Endodermal cell (in vitro differentiated cells): ENCODE measurements at regions not wholly inside any gene's neighbourhood (a gene's known extent, or its start where the extent isn't known, plus 50 kb on each side); places are given as distances from the start of the nearest gene placed in this dataset.

ENCODE experiments used
- DNase-seq: peaks from one replicate; pipeline ENCODE4 v3.0.0-alpha.2; 2017
- H3K27ac ChIP-seq: 2 replicates; pipeline ENCODE4 v1.5.1; 2013; ENCODE audit warnings: mild to moderate bottlenecking, low read depth, low read length, moderate library complexity
- H3K27me3 ChIP-seq: 2 replicates; pipeline ENCODE4 v1.6.1; 2013; ENCODE audit warnings: mild to moderate bottlenecking, low read length, moderate library complexity; ENCODE audit not compliant: insufficient read depth, control insufficient read depth, poor library complexity, severe bottlenecking
- H3K36me3 ChIP-seq: 2 replicates; pipeline ENCODE4 v1.7.0; 2013; ENCODE audit warnings: mild to moderate bottlenecking, low read length, moderate library complexity; ENCODE audit not compliant: control insufficient read depth, insufficient read depth
- H3K4me1 ChIP-seq: one replicate; pipeline ENCODE4 v1.7.0; 2013; ENCODE audit warnings: low read length; ENCODE audit not compliant: control insufficient read depth, insufficient read depth
- H3K4me3 ChIP-seq: 2 replicates; pipeline ENCODE4 v1.5.1; 2013; ENCODE audit warnings: mild to moderate bottlenecking, low read length, moderate library complexity
- H3K9ac ChIP-seq: 2 replicates; pipeline ENCODE4 v1.6.1; 2013; ENCODE audit warnings: mild to moderate bottlenecking, low read length, moderate library complexity; ENCODE audit not compliant: poor library complexity, severe bottlenecking; ENCODE audit errors: extremely low read depth
- H3K9me3 ChIP-seq: 2 replicates; pipeline ENCODE4 v1.6.1; 2013; ENCODE audit warnings: mild to moderate bottlenecking, low read length, moderate library complexity; ENCODE audit not compliant: control insufficient read depth
- H3K27ac Mint-ChIP-seq: 2 replicates; pipeline ENCODE4 v1.8.0; 2020; ENCODE audit warnings: mixed read lengths
- H3K27me3 Mint-ChIP-seq: 2 replicates; pipeline ENCODE4 v1.8.0; 2021; ENCODE audit warnings: mild to moderate bottlenecking, mixed read lengths; ENCODE audit not compliant: insufficient read depth
- H3K36me3 Mint-ChIP-seq: 2 replicates; pipeline ENCODE4 v1.8.0; 2020; ENCODE audit warnings: low read depth, mixed read lengths
- H3K4me1 Mint-ChIP-seq: 2 replicates; pipeline ENCODE4 v1.8.0; 2020; ENCODE audit warnings: mixed read lengths
- H3K4me3 Mint-ChIP-seq: 2 replicates; pipeline ENCODE4 v1.8.0; 2020; ENCODE audit warnings: mild to moderate bottlenecking, moderate library complexity, mixed read lengths
- H3K9me3 Mint-ChIP-seq: 2 replicates; pipeline ENCODE4 v1.8.0; 2020; ENCODE audit warnings: mild to moderate bottlenecking, mixed read lengths
- WGBS, 2 experiments: methylation state at CpG; one replicate each; pipeline versions ENCODE4 v1.1.5 to v1.1.7; 2013; ENCODE audit warnings: missing lambda C conversion rate in 2 of 2, mixed read lengths in 1 of 2; ENCODE audit not compliant: insufficient coverage in 1 of 2, insufficient read length in 1 of 2; 5-methylcytosine and 5-hydroxymethylcytosine counted together
- TF ChIP-seq, protein P1 (sequence below): fragments of 200-600 bp; sonication (generic); conservative IDR thresholded peaks from 2 replicates; pipeline ENCODE4 v1.5.0; 2021; ENCODE audit warnings: antibody characterized with exemption, mild to moderate bottlenecking

DNA sequence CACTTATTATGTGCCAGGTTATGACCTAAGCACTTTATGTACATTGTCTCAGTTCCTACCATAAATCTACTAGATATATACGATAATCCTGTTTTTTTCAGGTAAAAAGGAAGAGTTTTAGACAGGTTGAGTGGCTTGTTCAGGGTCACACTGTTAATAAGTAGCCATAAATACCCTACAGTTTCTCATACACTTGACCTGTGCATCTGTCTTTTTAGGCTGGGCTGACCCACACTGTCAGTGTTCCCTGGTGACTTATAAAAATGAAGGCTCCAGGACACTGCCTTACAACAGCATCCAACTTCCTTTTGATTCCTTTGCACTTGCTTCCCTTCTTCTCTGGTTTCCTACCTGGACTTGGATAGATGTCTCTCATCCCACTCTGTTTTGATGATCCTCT lies 78.2 kb upstream of the PAQR3 start:
- Mint-ChIP-seq H3K9me3 (peaks cover 1% of the 10 kb centered on the region), H3K4me3 (no peak overlapping the region), H3K4me1 (peaks cover 11% of the 10 kb centered on the region), H3K36me3 (no peaks in the 10 kb centered on the region), H3K27me3 (no peaks in the 10 kb centered on the region), H3K27ac (no peak overlapping the region)
- Histone ChIP-seq H3K4me3 (no peak overlapping the region), H3K27me3 (no peaks in the 10 kb centered on the region), H3K4me1 (peaks cover 8% of the 10 kb centered on the region), H3K27ac (no peak overlapping the region), H3K9me3 (no peaks in the 10 kb centered on the region), H3K9ac (no peak overlapping the region), H3K36me3 (no peaks in the 10 kb centered on the region)
- DNase-seq = no peak
- WGBS, 2 experiments = 92% methylated on average over 1 of the region's 1 CpG; no CpG with 5 or more reads in 1 of the 2 experiments
- TF ChIP-seq, protein P1, sequence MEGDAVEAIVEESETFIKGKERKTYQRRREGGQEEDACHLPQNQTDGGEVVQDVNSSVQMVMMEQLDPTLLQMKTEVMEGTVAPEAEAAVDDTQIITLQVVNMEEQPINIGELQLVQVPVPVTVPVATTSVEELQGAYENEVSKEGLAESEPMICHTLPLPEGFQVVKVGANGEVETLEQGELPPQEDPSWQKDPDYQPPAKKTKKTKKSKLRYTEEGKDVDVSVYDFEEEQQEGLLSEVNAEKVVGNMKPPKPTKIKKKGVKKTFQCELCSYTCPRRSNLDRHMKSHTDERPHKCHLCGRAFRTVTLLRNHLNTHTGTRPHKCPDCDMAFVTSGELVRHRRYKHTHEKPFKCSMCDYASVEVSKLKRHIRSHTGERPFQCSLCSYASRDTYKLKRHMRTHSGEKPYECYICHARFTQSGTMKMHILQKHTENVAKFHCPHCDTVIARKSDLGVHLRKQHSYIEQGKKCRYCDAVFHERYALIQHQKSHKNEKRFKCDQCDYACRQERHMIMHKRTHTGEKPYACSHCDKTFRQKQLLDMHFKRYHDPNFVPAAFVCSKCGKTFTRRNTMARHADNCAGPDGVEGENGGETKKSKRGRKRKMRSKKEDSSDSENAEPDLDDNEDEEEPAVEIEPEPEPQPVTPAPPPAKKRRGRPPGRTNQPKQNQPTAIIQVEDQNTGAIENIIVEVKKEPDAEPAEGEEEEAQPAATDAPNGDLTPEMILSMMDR = no peak

DNA sequence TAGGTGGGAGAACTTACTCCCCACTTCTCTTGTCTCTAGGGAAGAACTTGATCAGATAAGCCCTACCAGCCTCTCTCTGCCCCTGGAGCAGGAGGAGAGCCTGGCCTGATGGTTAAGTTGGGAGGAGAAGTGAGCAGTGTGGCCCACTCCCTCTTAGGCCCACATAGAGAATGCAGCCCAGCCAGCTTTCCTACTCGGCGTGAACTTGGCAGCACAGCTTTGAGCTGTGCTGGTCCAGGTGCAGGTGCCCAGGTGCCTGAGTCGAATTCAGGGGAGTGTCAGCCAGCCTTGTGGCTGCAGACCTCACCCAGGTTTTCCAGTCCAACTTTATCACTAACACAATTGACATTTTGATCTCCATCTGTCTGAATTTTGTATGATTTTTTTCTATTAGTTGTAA lies 77.6 kb upstream of the PAQR3 start:
- H3K9ac ChIP-seq = no peak overlapping the region
- H3K4me3 ChIP-seq = no peak overlapping the region
- H3K36me3 Mint-ChIP-seq = no peaks in the 10 kb centered on the region
- H3K4me1 Mint-ChIP-seq = peaks cover 11% of the 10 kb centered on the region
- H3K27me3 ChIP-seq = no peaks in the 10 kb centered on the region
- H3K36me3 ChIP-seq = no peaks in the 10 kb centered on the region
- TF ChIP-seq, protein P1 = no peak
- no peak overlapping the region for H3K4me3 Mint-ChIP-seq
- DNase-seq = no peak
- WGBS, 2 experiments = 96 to 100% methylated on average over 2 to 3 of the region's 3 CpGs
- peaks cover 1% of the 10 kb centered on the region for H3K9me3 Mint-ChIP-seq
- no peaks in the 10 kb centered on the region for H3K9me3 ChIP-seq
- peaks cover 8% of the 10 kb centered on the region for H3K4me1 ChIP-seq
- H3K27ac Mint-ChIP-seq = no peak overlapping the region
- H3K27ac ChIP-seq = no peak overlapping the region
- H3K27me3 Mint-ChIP-seq = no peaks in the 10 kb centered on the region

DNA sequence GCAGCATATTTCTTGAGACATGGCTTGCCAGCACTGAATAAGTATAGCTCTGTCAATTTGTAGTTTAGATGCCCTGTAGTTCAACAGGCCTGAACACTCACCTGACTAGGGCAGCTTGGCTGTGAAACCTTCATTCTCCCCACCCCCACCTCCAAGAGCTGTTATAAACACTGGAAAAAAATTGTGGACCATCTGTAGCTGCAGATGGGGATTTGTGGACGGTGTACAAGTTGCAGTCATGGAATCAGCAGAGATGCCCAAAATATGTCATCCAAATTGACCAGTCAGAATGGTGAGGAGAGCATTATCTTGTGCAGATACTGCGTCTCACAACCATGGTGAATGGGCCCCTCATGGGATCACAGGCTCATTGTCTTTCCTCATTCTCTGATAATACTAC lies 76.2 kb upstream of the PAQR3 start:
- Histone ChIP-seq H3K9me3 (no peaks in the 10 kb centered on the region), H3K27me3 (no peaks in the 10 kb centered on the region), H3K4me3 (no peak overlapping the region), H3K36me3 (no peaks in the 10 kb centered on the region), H3K9ac (no peak overlapping the region), H3K27ac (no peak overlapping the region), H3K4me1 (peaks cover 8% of the 10 kb centered on the region)
- DNase-seq = no peak
- peaks cover 1% of the 10 kb centered on the region for H3K9me3 Mint-ChIP-seq
- no peak overlapping the region for H3K4me3 Mint-ChIP-seq
- no peak overlapping the region for H3K27ac Mint-ChIP-seq
- TF ChIP-seq, protein P1 = no peak
- H3K4me1 Mint-ChIP-seq = peaks cover 11% of the 10 kb centered on the region
- H3K36me3 Mint-ChIP-seq = no peaks in the 10 kb centered on the region
- WGBS, 2 experiments = 80 to 88% methylated on average over 2 of the region's 2 CpGs
- no peaks in the 10 kb centered on the region for H3K27me3 Mint-ChIP-seq
